HepG2 (cell line): ENCODE measurements at regions not wholly inside any gene's neighbourhood (a gene's known extent, or its start where the extent isn't known, plus 50 kb on each side); places are given as distances from the start of the nearest gene placed in this dataset.
A peak's percentile ranks its signal among the peaks of the same experiment; 100 is the strongest.

Experiments used
- ATAC-seq: fragments of 200-7000 bp; cut with Tn5 transposase; 3 replicates; pipeline ENCODE4 v1.9.1; 2020; ENCODE audit warnings: mild to moderate bottlenecking, moderate library complexity
- BruUV-seq: library from RNA; stranded (reverse); fragments of 400-500 nt; replicated peaks from 2 replicates; lab custom pipeline; 2021; lab: Mats Ljungman, UMichigan
- CTCF ChIA-PET: fragments of 300-600 bp; formaldehyde crosslinking; extraction: SDS; loops from one replicate; lab custom pipeline; 2021; ENCODE audit warnings: low total read pairs, inconsistent platforms, low intra/inter-chr PET ratio; lab: Yijun Ruan, JAX
- POLR2A ChIA-PET: fragments of 350-600 bp; sonication (Branson Sonifier 250); formaldehyde crosslinking; loops from one replicate; lab custom pipeline; 2020; ENCODE audit warnings: antibody characterized with exemption, inconsistent platforms; lab: Yijun Ruan, JAX
- DNase-seq: peaks from one replicate; pipeline ENCODE4 v3.0.0-alpha.2; 2015; ENCODE audit warnings: low spot score
- FAIRE-seq: peaks from 3 replicates; lab custom pipeline; 2011; peaks lifted over from hg19 to GRCh38; lab: Jason Lieb, UNC
- H2AFZ ChIP-seq: one replicate; pipeline ENCODE4 v1.6.1; 2011; ENCODE audit warnings: low read length, inconsistent platforms
- H3K27ac ChIP-seq: fragments of 300-600 bp; 3 replicates; pipeline ENCODE4 v1.8.0; 2011; ENCODE audit warnings: mixed run types, mild to moderate bottlenecking, mixed read lengths, low read length, inconsistent platforms; ENCODE audit not compliant: insufficient read depth; ENCODE audit errors: extremely low read length
- H3K27me3 ChIP-seq, 2 experiments: fragments of 200-600 bp in 1 of 2; 2 replicates in 1 of 2; 3 replicates in 1 of 2; pipeline versions ENCODE4 v1.6.0 to v1.8.0; 2011; ENCODE audit warnings: low read length in 2 of 2, mild to moderate bottlenecking in 2 of 2, moderate library complexity in 2 of 2, inconsistent platforms in 1 of 2; ENCODE audit not compliant: insufficient read depth in 2 of 2, control insufficient read depth in 1 of 2
- H3K36me3 ChIP-seq, 2 experiments: fragments of 200-600 bp in 1 of 2; replicated peaks in 1 of 2; 2 replicates in 1 of 2; 3 replicates in 1 of 2; pipeline versions ENCODE4 v1.5.1 to v1.8.0; 2011; ENCODE audit warnings: low read length in 2 of 2, inconsistent platforms in 1 of 2; ENCODE audit not compliant: insufficient read depth in 2 of 2, control insufficient read depth in 1 of 2
- H3K4me1 ChIP-seq: 2 replicates; pipeline ENCODE4 v1.5.1; 2012; ENCODE audit warnings: low read length, inconsistent platforms; ENCODE audit not compliant: insufficient read depth
- H3K4me2 ChIP-seq: 2 replicates; pipeline ENCODE4 v1.6.0; 2011; ENCODE audit warnings: low read depth, low read length, inconsistent platforms
- H3K4me3 ChIP-seq, 3 experiments: fragments of 200-600 bp in 1 of 3; sonication (generic), shearing (Covaris generic) in 1 of 3; replicated peaks in 1 of 3; 2 replicates each; pipeline ENCODE4 v1.5.1; 2011 to 2016; ENCODE audit warnings: low read length in 3 of 3, inconsistent platforms in 2 of 3, low read depth in 2 of 3, mild to moderate bottlenecking in 2 of 3, control low read depth in 1 of 3, mixed read lengths in 1 of 3; ENCODE audit not compliant: insufficient read depth in 1 of 3
- H3K79me2 ChIP-seq: one replicate; pipeline ENCODE4 v1.6.1; 2011; ENCODE audit warnings: low read length, inconsistent platforms; ENCODE audit not compliant: insufficient read depth
- H3K9ac ChIP-seq: 2 replicates; pipeline ENCODE4 v1.6.0; 2011; ENCODE audit warnings: mild to moderate bottlenecking, low read depth, low read length, inconsistent platforms; ENCODE audit not compliant: insufficient read depth
- H3K9me3 ChIP-seq: 2 replicates; pipeline ENCODE4 v1.5.1; 2012; ENCODE audit warnings: mild to moderate bottlenecking, low read length
- H4K20me1 ChIP-seq: 2 replicates; pipeline ENCODE4 v1.6.0; 2011; ENCODE audit warnings: inconsistent platforms, mild to moderate bottlenecking, low read length, moderate library complexity; ENCODE audit not compliant: insufficient read depth
- BRCA1 ChIP-seq: sonication (generic); formaldehyde crosslinking; IDR thresholded peaks from 2 replicates; pipeline ENCODE4 v1.4.0; 2020; ENCODE audit warnings: missing genetic modification reagents
- NBN ChIP-seq: fragments of 450-650 bp; conservative IDR thresholded peaks from 2 replicates; pipeline ENCODE4 v1.6.1; 2017
- ZNF724P ChIP-seq: sonication (generic); formaldehyde crosslinking; IDR thresholded peaks from 2 replicates; pipeline ENCODE4 v1.8.0; 2022; ENCODE audit warnings: missing genetic modification reagents, borderline replicate concordance
- ZNF883 ChIP-seq: sonication (generic); formaldehyde crosslinking; IDR thresholded peaks from 2 replicates; pipeline ENCODE4 v1.5.1; 2020; ENCODE audit warnings: mild to moderate bottlenecking, missing genetic modification reagents; ENCODE audit errors: not compliant biosample characterization
- WGBS: methylation state at CpG from one replicate; pipeline ENCODE4 v1.1.6; 2017; ENCODE audit warnings: low lambda C conversion rate; 5-methylcytosine and 5-hydroxymethylcytosine counted together
- in situ Hi-C: cut with HindIII; loops from 2 replicates; pipeline ENCODE4 v1.10.0; 2017; ENCODE audit warnings: low pct_unique_long_range_greater_than_20kb; ENCODE audit not compliant: extremely low pct_ligation_motif_present
- intact Hi-C: fragments of 100-400 bp; cut with micrococcal nuclease; formaldehyde crosslinking; loops from one replicate; pipeline ENCODE4 v1.10.0; 2022; ENCODE audit not compliant: unreplicated experiment
- TF ChIP-seq, protein P1 (sequence below): sonication (generic); formaldehyde crosslinking; IDR thresholded peaks from 2 replicates; pipeline ENCODE4 v1.4.0; 2020; ENCODE audit warnings: mild to moderate bottlenecking, missing genetic modification reagents
- TF ChIP-seq, protein P2 (sequence below): sonication (generic); formaldehyde crosslinking; IDR thresholded peaks from 2 replicates; pipeline ENCODE4 v1.5.1; 2020; ENCODE audit warnings: missing genetic modification reagents, mild to moderate bottlenecking, borderline replicate concordance
- TF ChIP-seq, protein P3 (sequence below): sonication (generic); formaldehyde crosslinking; IDR thresholded peaks from 2 replicates; pipeline ENCODE4 v1.8.1; 2022; ENCODE audit warnings: mild to moderate bottlenecking, missing genetic modification reagents

DNA sequence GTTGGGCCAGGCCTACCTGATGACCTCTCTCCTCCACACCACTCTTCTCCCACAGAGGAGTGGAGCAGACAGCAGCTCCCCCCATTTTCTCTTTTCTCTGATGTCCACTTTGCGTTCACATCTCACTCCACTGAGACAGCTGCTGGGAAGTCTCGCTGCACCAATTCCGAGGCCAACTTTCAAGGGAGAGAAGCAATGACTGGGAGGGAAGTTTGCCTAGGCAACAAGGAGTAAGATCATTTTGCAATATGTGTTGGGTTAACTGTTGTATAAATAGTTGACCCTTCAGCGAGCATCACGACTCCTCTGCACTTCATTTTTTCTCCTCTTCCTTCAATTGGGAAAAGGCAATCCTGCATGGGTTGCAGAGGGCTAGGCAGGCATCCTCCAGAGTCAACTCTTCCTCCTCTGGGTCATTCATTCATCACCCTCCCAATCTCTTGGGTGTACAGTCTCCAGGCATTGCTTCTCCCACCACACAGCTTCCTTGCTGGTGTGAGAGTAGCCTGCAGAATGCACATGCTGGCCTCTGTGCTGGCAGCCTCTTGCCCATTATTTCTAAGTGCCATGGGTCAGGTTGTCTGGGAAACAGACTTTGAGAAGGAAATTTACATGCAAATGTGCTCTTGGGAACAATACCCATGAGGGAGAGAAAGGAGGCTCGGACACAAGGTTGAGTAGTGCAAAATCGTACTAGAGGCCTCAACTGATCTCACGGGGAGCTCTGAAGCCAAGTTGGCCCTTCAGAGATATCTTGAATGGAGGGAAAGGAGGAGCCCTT lies 75.8 kb upstream of the BCAR3 start:
- Histone ChIP-seq H3K4me1 (peaks cover 83% of the 10 kb centered on the region), H3K79me2 (no peaks in the 10 kb centered on the region), H3K9ac (peak overlapping the region; percentile 64; the same call in 1 of the 2 replicates), H3K27me3 (no peaks in the 10 kb centered on the region), H2AFZ (no peak overlapping the region), H3K4me3 (no peak overlapping the region), H3K9me3 (no peaks in the 10 kb centered on the region), H3K27ac (peak overlapping the region; percentile 89), H3K4me2 (no peak overlapping the region), H3K36me3 (no peaks in the 10 kb centered on the region), H4K20me1 (no peaks in the 10 kb centered on the region)
- FAIRE-seq (no peak), DNase-seq (no peak), ATAC-seq (no peak)
- in situ Hi-C loops (no loop called here), intact Hi-C loops (loop anchor here (5.0 kb wide), 1 partner anchor 55 kb away; no protein-coding TSS in a partner anchor)
- POLR2A ChIA-PET = interaction anchor here (2.0 kb wide), 1 partner anchor 89 kb away, joined by 12 read pairs; no protein-coding TSS in a partner anchor
- WGBS = 89% methylated on average over 8 of the region's 8 CpGs
- CTCF ChIA-PET = no interaction called here
- no peak for TF ChIP-seq BRCA1 (CRISPR knock-in tag)
- BruUV-seq = no TSS peak

DNA sequence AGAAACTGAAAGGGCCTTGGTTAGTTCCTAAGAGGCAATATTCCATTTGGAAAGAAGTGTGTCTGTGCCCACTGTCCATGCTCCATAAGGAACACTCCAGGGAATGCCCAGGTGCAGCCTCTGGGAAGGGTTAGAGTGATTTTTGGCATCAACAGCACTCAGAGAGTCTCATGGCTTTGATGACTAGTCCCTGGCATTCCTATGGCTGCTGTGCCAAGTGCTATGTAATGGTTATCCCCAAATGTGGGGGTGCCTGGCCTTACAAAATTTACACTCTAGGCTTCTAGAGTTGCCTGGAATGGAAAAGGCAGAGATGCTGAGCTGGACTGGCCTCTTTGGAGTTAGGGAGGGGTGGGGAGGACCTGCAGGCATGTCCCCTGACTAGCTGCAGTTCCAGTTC lies 75.0 kb upstream of the BCAR3 start:
- Histone ChIP-seq H3K27me3 (no peaks in the 10 kb centered on the region), H3K9ac (no peak overlapping the region)
- intact Hi-C loops = loop anchor here (5.0 kb wide), 1 partner anchor 56 kb away; no protein-coding TSS in a partner anchor
- TF ChIP-seq, protein P1, sequence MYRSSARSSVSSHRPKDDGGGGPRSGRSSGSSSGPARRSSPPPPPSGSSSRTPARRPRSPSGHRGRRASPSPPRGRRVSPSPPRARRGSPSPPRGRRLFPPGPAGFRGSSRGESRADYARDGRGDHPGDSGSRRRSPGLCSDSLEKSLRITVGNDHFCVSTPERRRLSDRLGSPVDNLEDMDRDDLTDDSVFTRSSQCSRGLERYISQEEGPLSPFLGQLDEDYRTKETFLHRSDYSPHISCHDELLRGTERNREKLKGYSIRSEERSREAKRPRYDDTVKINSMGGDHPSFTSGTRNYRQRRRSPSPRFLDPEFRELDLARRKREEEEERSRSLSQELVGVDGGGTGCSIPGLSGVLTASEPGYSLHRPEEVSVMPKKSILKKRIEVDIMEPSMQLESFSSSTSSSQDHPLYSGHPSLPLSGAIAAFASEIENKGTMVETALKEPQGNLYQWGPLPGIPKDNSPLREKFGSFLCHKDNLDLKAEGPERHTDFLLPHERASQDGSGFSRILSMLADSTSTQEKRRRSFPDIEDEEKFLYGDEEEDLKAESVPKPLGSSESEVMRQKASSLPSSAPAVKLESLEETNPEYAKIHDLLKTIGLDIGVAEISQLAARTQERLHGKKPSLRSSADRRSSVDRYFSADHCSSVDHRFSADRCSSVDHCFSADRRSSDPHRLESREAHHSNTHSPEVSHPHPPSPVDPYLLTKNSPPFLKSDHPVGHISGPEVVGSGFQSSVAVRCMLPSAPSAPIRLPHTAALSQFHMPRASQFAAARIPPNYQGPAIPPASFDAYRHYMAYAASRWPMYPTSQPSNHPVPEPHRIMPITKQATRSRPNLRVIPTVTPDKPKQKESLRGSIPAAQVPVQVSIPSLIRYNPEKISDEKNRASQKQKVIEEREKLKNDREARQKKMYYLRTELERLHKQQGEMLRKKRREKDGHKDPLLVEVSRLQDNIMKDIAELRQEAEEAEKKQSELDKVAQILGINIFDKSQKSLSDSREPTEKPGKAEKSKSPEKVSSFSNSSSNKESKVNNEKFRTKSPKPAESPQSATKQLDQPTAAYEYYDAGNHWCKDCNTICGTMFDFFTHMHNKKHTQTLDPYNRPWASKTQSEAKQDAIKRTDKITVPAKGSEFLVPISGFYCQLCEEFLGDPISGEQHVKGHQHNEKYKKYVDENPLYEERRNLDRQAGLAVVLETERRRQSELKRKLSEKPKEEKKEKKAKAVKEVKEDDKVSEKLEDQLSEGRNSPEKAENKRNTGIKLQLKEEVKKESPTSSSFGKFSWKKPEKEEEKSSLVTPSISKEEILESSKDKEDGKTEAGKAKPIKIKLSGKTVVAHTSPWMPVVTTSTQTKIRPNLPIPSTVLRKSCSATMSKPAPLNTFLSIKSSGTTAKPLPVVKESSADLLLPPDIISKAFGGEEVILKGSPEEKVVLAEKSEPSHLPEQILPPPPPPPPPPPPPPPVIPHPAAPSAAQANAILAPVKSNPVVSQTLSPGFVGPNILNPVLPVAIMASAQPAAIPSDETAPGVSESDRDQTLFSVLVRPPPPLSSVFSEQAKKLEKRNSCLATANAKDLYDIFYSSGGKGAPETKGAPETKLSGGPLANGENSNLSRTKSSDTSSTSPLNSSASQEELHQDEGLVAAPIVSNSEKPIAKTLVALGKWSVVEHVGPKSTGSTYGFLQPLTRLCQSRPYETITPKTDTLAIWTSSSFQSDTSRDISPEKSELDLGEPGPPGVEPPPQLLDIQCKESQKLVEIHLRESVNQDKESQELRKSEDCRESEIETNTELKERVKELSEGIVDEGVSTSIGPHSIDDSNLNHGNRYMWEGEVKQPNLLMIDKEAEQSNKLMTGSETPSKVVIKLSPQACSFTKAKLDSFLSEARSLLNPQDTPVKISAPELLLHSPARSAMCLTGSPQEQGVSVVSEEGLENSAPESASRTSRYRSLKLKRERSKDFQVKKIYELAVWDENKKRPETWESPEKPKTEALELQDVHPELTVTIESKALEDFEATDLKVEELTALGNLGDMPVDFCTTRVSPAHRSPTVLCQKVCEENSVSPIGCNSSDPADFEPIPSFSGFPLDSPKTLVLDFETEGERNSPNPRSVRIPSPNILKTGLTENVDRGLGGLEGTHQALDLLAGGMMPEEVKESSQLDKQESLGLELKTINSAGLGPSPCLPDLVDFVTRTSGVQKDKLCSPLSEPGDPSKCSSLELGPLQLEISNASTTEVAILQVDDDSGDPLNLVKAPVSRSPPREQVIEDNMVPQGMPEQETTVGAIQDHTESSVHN (CRISPR knock-in tag) = no peak
- TF ChIP-seq ZNF724P (CRISPR knock-in tag) (no peak), NBN (no peak), ZNF883 (CRISPR knock-in tag) (no peak)
- TF ChIP-seq, protein P2, sequence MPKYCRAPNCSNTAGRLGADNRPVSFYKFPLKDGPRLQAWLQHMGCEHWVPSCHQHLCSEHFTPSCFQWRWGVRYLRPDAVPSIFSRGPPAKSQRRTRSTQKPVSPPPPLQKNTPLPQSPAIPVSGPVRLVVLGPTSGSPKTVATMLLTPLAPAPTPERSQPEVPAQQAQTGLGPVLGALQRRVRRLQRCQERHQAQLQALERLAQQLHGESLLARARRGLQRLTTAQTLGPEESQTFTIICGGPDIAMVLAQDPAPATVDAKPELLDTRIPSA (CRISPR knock-in tag) = no peak
- TF ChIP-seq, protein P3, sequence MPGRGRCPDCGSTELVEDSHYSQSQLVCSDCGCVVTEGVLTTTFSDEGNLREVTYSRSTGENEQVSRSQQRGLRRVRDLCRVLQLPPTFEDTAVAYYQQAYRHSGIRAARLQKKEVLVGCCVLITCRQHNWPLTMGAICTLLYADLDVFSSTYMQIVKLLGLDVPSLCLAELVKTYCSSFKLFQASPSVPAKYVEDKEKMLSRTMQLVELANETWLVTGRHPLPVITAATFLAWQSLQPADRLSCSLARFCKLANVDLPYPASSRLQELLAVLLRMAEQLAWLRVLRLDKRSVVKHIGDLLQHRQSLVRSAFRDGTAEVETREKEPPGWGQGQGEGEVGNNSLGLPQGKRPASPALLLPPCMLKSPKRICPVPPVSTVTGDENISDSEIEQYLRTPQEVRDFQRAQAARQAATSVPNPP (CRISPR knock-in tag) = no peak

More for the DNA sequence above, 75.0 kb upstream of the BCAR3 start:
- no peak overlapping the region for H2AFZ ChIP-seq
- no peak overlapping the region for H3K27ac ChIP-seq
- CTCF ChIA-PET = no interaction called here
- no peak overlapping the region for H3K4me2 ChIP-seq
- no peaks in the 10 kb centered on the region for H3K9me3 ChIP-seq
- H3K36me3 ChIP-seq = no peaks in the 10 kb centered on the region
- H3K4me3 ChIP-seq = no peak overlapping the region
- no peak for DNase-seq
- no peaks in the 10 kb centered on the region for H4K20me1 ChIP-seq
- ATAC-seq = no peak
- no peak for FAIRE-seq
- no peaks in the 10 kb centered on the region for H3K79me2 ChIP-seq
- no TSS peak for BruUV-seq
- POLR2A ChIA-PET = no interaction called here
- peaks cover 84% of the 10 kb centered on the region for H3K4me1 ChIP-seq
- in situ Hi-C loops = no loop called here
